ENCODE measurements at regions not wholly inside any gene's neighbourhood (a gene's known extent, or its start where the extent isn't known, plus 50 kb on each side); places are given as distances from the start of the nearest gene placed in this dataset.

- Mint-ChIP-seq H3K27ac (no peak overlapping the region), H3K4me3 (no peak overlapping the region), H3K4me1 (no peaks in the 10 kb centered on the region), H3K9me3 (no peaks in the 10 kb centered on the region), H3K27me3 (peaks cover 9% of the 10 kb centered on the region), H3K36me3 (ENCODE audit: low read depth) (no peaks in the 10 kb centered on the region)
- intact Hi-C loops (cut with micrococcal nuclease) = no loop called here
- no peak for DNase-seq
These were observed 265.7 kb downstream of the SNAPC1 start for GRCh38 chr14:62027958-62028357.

GRCh38 chr14:62029569-62029924 lies 267.3 kb downstream of the SNAPC1 start:
- H3K36me3 Mint-ChIP-seq (ENCODE audit: low read depth) = no peaks in the 10 kb centered on the region
- intact Hi-C loops (cut with micrococcal nuclease) = no loop called here
- peaks cover 13% of the 10 kb centered on the region for H3K27me3 Mint-ChIP-seq
- H3K9me3 Mint-ChIP-seq = no peaks in the 10 kb centered on the region
- no peak for DNase-seq
- H3K4me3 Mint-ChIP-seq = no peak overlapping the region
- no peaks in the 10 kb centered on the region for H3K4me1 Mint-ChIP-seq
- no peak overlapping the region for H3K27ac Mint-ChIP-seq

- Mint-ChIP-seq H3K9me3 (no peaks in the 10 kb centered on the region), H3K4me3 (no peak overlapping the region), H3K27ac (no peak overlapping the region), H3K4me1 (no peaks in the 10 kb centered on the region), H3K36me3 (ENCODE audit: low read depth) (no peaks in the 10 kb centered on the region), H3K27me3 (peaks cover 11% of the 10 kb centered on the region)
- DNase-seq = no peak
- intact Hi-C loops (cut with micrococcal nuclease) = no loop called here
These were observed 268.2 kb downstream of the SNAPC1 start for GRCh38 chr14:62030387-62030786.

GRCh38 chr14:62031504-62031903 lies 269.3 kb downstream of the SNAPC1 start:
- DNase-seq = no peak
- intact Hi-C loops (cut with micrococcal nuclease) = no loop called here
- H3K9me3 Mint-ChIP-seq = no peaks in the 10 kb centered on the region
- H3K27ac Mint-ChIP-seq = no peak overlapping the region
- no peak overlapping the region for H3K4me3 Mint-ChIP-seq
- peaks cover 11% of the 10 kb centered on the region for H3K27me3 Mint-ChIP-seq
- H3K36me3 Mint-ChIP-seq (ENCODE audit: low read depth) = no peaks in the 10 kb centered on the region
- no peaks in the 10 kb centered on the region for H3K4me1 Mint-ChIP-seq

GRCh38 chr14:62053188-62053587 lies 291.0 kb downstream of the SNAPC1 start:
- Mint-ChIP-seq H3K4me3 (no peak overlapping the region), H3K9me3 (no peaks in the 10 kb centered on the region), H3K4me1 (no peaks in the 10 kb centered on the region), H3K36me3 (ENCODE audit: low read depth) (no peaks in the 10 kb centered on the region), H3K27ac (no peak overlapping the region), H3K27me3 (no peaks in the 10 kb centered on the region)
- intact Hi-C loops (cut with micrococcal nuclease) = no loop called here
- DNase-seq = peak; percentile 27

- intact Hi-C loops (cut with micrococcal nuclease) = no loop called here
- Mint-ChIP-seq H3K36me3 (ENCODE audit: low read depth) (no peaks in the 10 kb centered on the region), H3K4me1 (no peaks in the 10 kb centered on the region), H3K27ac (no peak overlapping the region), H3K4me3 (no peak overlapping the region), H3K27me3 (peaks cover 11% of the 10 kb centered on the region), H3K9me3 (no peaks in the 10 kb centered on the region)
- DNase-seq = no peak
These were observed 294.6 kb downstream of the SNAPC1 start for GRCh38 chr14:62056789-62057188.

GRCh38 chr14:62062645-62063044 lies 300.4 kb downstream of the SNAPC1 start:
- DNase-seq = no peak
- H3K4me1 Mint-ChIP-seq = no peaks in the 10 kb centered on the region
- H3K9me3 Mint-ChIP-seq = no peaks in the 10 kb centered on the region
- no peak overlapping the region for H3K4me3 Mint-ChIP-seq
- intact Hi-C loops (cut with micrococcal nuclease) = no loop called here
- H3K27me3 Mint-ChIP-seq = peaks cover 11% of the 10 kb centered on the region
- H3K36me3 Mint-ChIP-seq (ENCODE audit: low read depth) = no peaks in the 10 kb centered on the region
- H3K27ac Mint-ChIP-seq = no peak overlapping the region

- Mint-ChIP-seq H3K4me3 (no peak overlapping the region), H3K9me3 (no peaks in the 10 kb centered on the region), H3K27me3 (peaks cover 10% of the 10 kb centered on the region), H3K4me1 (no peaks in the 10 kb centered on the region), H3K36me3 (ENCODE audit: low read depth) (no peaks in the 10 kb centered on the region), H3K27ac (no peak overlapping the region)
- intact Hi-C loops (cut with micrococcal nuclease) = no loop called here
- DNase-seq = no peak
These were observed 302.6 kb downstream of the SNAPC1 start for GRCh38 chr14:62064751-62065323.

GRCh38 chr14:62066304-62066703 lies 304.1 kb downstream of the SNAPC1 start:
- H3K27ac Mint-ChIP-seq = no peak overlapping the region
- no peaks in the 10 kb centered on the region for H3K9me3 Mint-ChIP-seq
- intact Hi-C loops (cut with micrococcal nuclease) = no loop called here
- no peaks in the 10 kb centered on the region for H3K4me1 Mint-ChIP-seq
- H3K36me3 Mint-ChIP-seq (ENCODE audit: low read depth) = no peaks in the 10 kb centered on the region
- DNase-seq = no peak
- H3K27me3 Mint-ChIP-seq = peaks cover 9% of the 10 kb centered on the region
- no peak overlapping the region for H3K4me3 Mint-ChIP-seq

- Mint-ChIP-seq H3K4me1 (no peaks in the 10 kb centered on the region), H3K36me3 (ENCODE audit: low read depth) (no peaks in the 10 kb centered on the region), H3K4me3 (no peak overlapping the region), H3K9me3 (no peaks in the 10 kb centered on the region), H3K27me3 (peaks cover 11% of the 10 kb centered on the region), H3K27ac (no peak overlapping the region)
- intact Hi-C loops (cut with micrococcal nuclease) = no loop called here
- no peak for DNase-seq
These were observed 308.8 kb downstream of the SNAPC1 start for GRCh38 chr14:62071039-62071438.

- H3K4me1 Mint-ChIP-seq = peaks cover 8% of the 10 kb centered on the region
- no peak overlapping the region for H3K4me3 Mint-ChIP-seq
- no peak overlapping the region for H3K27ac Mint-ChIP-seq
- intact Hi-C loops (cut with micrococcal nuclease) = no loop called here
- no peaks in the 10 kb centered on the region for H3K9me3 Mint-ChIP-seq
- DNase-seq = peak; percentile 4
- H3K36me3 Mint-ChIP-seq (ENCODE audit: low read depth) = no peaks in the 10 kb centered on the region
- peaks cover 4% of the 10 kb centered on the region for H3K27me3 Mint-ChIP-seq
These were observed 314.1 kb downstream of the SNAPC1 start for GRCh38 chr14:62076368-62076767.

GRCh38 chr14:62076825-62077605 lies 314.8 kb downstream of the SNAPC1 start:
- H3K4me3 Mint-ChIP-seq = no peak overlapping the region
- no peaks in the 10 kb centered on the region for H3K36me3 Mint-ChIP-seq (ENCODE audit: low read depth)
- no peak overlapping the region for H3K27ac Mint-ChIP-seq
- intact Hi-C loops (cut with micrococcal nuclease) = no loop called here
- no peaks in the 10 kb centered on the region for H3K9me3 Mint-ChIP-seq
- peak; percentile 40 for DNase-seq
- H3K27me3 Mint-ChIP-seq = peaks cover 9% of the 10 kb centered on the region
- peaks cover 11% of the 10 kb centered on the region for H3K4me1 Mint-ChIP-seq

GRCh38 chr14:62077676-62078261 lies 315.5 kb downstream of the SNAPC1 start:
- H3K27me3 Mint-ChIP-seq = peaks cover 9% of the 10 kb centered on the region
- H3K36me3 Mint-ChIP-seq (ENCODE audit: low read depth) = no peaks in the 10 kb centered on the region
- no peak overlapping the region for H3K4me3 Mint-ChIP-seq
- intact Hi-C loops (cut with micrococcal nuclease) = no loop called here
- H3K4me1 Mint-ChIP-seq = peaks cover 11% of the 10 kb centered on the region
- peak; percentile 36 for DNase-seq
- H3K27ac Mint-ChIP-seq = no peak overlapping the region
- H3K9me3 Mint-ChIP-seq = no peaks in the 10 kb centered on the region

GRCh38 chr14:62079038-62079437 lies 316.8 kb downstream of the SNAPC1 start:
- no peak overlapping the region for H3K4me3 Mint-ChIP-seq
- H3K4me1 Mint-ChIP-seq = peaks cover 11% of the 10 kb centered on the region
- intact Hi-C loops (cut with micrococcal nuclease) = no loop called here
- H3K27ac Mint-ChIP-seq = no peak overlapping the region
- no peak for DNase-seq
- peaks cover 7% of the 10 kb centered on the region for H3K27me3 Mint-ChIP-seq
- H3K9me3 Mint-ChIP-seq = no peaks in the 10 kb centered on the region
- H3K36me3 Mint-ChIP-seq (ENCODE audit: low read depth) = no peaks in the 10 kb centered on the region
